H9 (cell line): ENCODE measurements at regions not wholly inside any gene's neighbourhood (a gene's known extent, or its start where the extent isn't known, plus 50 kb on each side); places are given as distances from the start of the nearest gene placed in this dataset.

Experiments used
- DNase-seq: peaks from one replicate; pipeline ENCODE4 v3.0.0-alpha.2; 2017
- H2AFZ ChIP-seq: one replicate; pipeline ENCODE4 v1.6.1; 2013; ENCODE audit warnings: mild to moderate bottlenecking, low read length, control low read depth, moderate library complexity
- H2AK5ac ChIP-seq: 2 replicates; pipeline ENCODE4 v1.6.1; 2013; ENCODE audit warnings: low read length, control low read depth, mixed read lengths; ENCODE audit not compliant: insufficient read length
- H2BK120ac ChIP-seq: one replicate; pipeline ENCODE4 v1.6.1; 2013; ENCODE audit warnings: low read depth, mild to moderate bottlenecking, low read length, control low read depth, inconsistent platforms; ENCODE audit not compliant: poor library complexity, severe bottlenecking
- H2BK12ac ChIP-seq: 2 replicates; pipeline ENCODE4 v1.6.1; 2013; ENCODE audit warnings: low read length, control low read depth, mixed read lengths, low read depth; ENCODE audit not compliant: insufficient read length
- H2BK15ac ChIP-seq: 2 replicates; pipeline ENCODE4 v1.6.1; 2013; ENCODE audit warnings: low read depth, low read length, control low read depth
- H2BK20ac ChIP-seq: one replicate; pipeline ENCODE4 v1.6.1; 2013; ENCODE audit warnings: low read depth, mild to moderate bottlenecking, low read length, control low read depth, inconsistent platforms; ENCODE audit not compliant: poor library complexity, severe bottlenecking
- H2BK5ac ChIP-seq: 2 replicates; pipeline ENCODE4 v1.6.1; 2013; ENCODE audit warnings: low read length, control low read depth, mixed read lengths; ENCODE audit not compliant: insufficient read length
- H3K14ac ChIP-seq: 2 replicates; pipeline ENCODE4 v1.6.1; 2013; ENCODE audit warnings: low read length, control low read depth; ENCODE audit not compliant: insufficient read depth
- H3K18ac ChIP-seq: 2 replicates; pipeline ENCODE4 v1.6.1; 2013; ENCODE audit warnings: low read depth, mild to moderate bottlenecking, mixed read lengths, low read length, control low read depth; ENCODE audit not compliant: insufficient read length
- H3K23ac ChIP-seq: 2 replicates; pipeline ENCODE4 v1.6.1; 2013; ENCODE audit warnings: low read length, control low read depth, mixed read lengths, low read depth; ENCODE audit not compliant: insufficient read length
- H3K23me2 ChIP-seq: 2 replicates; pipeline ENCODE4 v1.6.1; 2013; ENCODE audit warnings: low read depth, mild to moderate bottlenecking, mixed read lengths, low read length, control low read depth; ENCODE audit not compliant: insufficient read length, poor library complexity, severe bottlenecking
- H3K27ac ChIP-seq: 2 replicates; pipeline ENCODE4 v1.5.1; 2013; ENCODE audit warnings: low read length, control low read depth, mixed read lengths, low read depth; ENCODE audit not compliant: insufficient read length
- H3K27me3 ChIP-seq: 2 replicates; pipeline ENCODE4 v1.6.1; 2013; ENCODE audit warnings: low read length, control low read depth, inconsistent platforms; ENCODE audit not compliant: insufficient read depth
- H3K4ac ChIP-seq: 2 replicates; pipeline ENCODE4 v1.6.1; 2013; ENCODE audit warnings: low read depth, mild to moderate bottlenecking, control low read depth, inconsistent platforms, low read length, moderate library complexity
- H3K4me1 ChIP-seq: 2 replicates; pipeline ENCODE4 v1.6.1; 2013; ENCODE audit warnings: low read length, control low read depth, inconsistent platforms; ENCODE audit not compliant: insufficient read depth
- H3K4me2 ChIP-seq: 2 replicates; pipeline ENCODE4 v1.6.1; 2013; ENCODE audit warnings: low read length, control low read depth, mixed read lengths; ENCODE audit not compliant: insufficient read length, insufficient read depth
- H3K56ac ChIP-seq: 2 replicates; pipeline ENCODE4 v1.6.1; 2013; ENCODE audit warnings: low read depth, mild to moderate bottlenecking, mixed read lengths, low read length, control low read depth; ENCODE audit not compliant: insufficient read length
- H3K79me1 ChIP-seq: 2 replicates; pipeline ENCODE4 v1.6.1; 2013; ENCODE audit warnings: low read depth, mild to moderate bottlenecking, moderate library complexity, low read length, control low read depth, inconsistent platforms; ENCODE audit not compliant: insufficient read depth, poor library complexity, severe bottlenecking
- H3K79me2 ChIP-seq: 2 replicates; pipeline ENCODE4 v1.6.1; 2013; ENCODE audit warnings: low read length, control low read depth, inconsistent platforms; ENCODE audit not compliant: insufficient read depth
- H3K9ac ChIP-seq: 2 replicates; pipeline ENCODE4 v1.6.1; 2013; ENCODE audit warnings: low read length, control low read depth, mixed read lengths; ENCODE audit not compliant: insufficient read length; ENCODE audit errors: extremely low read depth
- H3K9me3 ChIP-seq: one replicate; pipeline ENCODE4 v1.6.1; 2013; ENCODE audit warnings: low read depth, low read length, inconsistent platforms; ENCODE audit not compliant: control insufficient read depth
- H3T11ph ChIP-seq: one replicate; pipeline ENCODE4 v1.6.1; 2013; ENCODE audit warnings: mild to moderate bottlenecking, low read length, control low read depth, inconsistent platforms
- H4K20me1 ChIP-seq: one replicate; pipeline ENCODE4 v1.6.1; 2013; ENCODE audit not compliant: control insufficient read depth, insufficient read length, insufficient read depth
- H4K5ac ChIP-seq: 2 replicates; pipeline ENCODE4 v1.6.1; 2013; ENCODE audit warnings: low read depth, mild to moderate bottlenecking, mixed read lengths, low read length, control low read depth; ENCODE audit not compliant: insufficient read length
- H4K8ac ChIP-seq: replicated peaks from 2 replicates; pipeline ENCODE4 v1.6.1; 2013; ENCODE audit warnings: low read length, control low read depth, mixed read lengths, low read depth; ENCODE audit not compliant: insufficient read length
- H4K91ac ChIP-seq: 2 replicates; pipeline ENCODE4 v1.6.1; 2013; ENCODE audit warnings: low read depth, mild to moderate bottlenecking, moderate library complexity, mixed read lengths, low read length, control low read depth; ENCODE audit not compliant: insufficient read length
- H3K27ac Mint-ChIP-seq, 3 experiments: 2 replicates in 2 of 3; 3 replicates in 1 of 3; pipeline ENCODE4 v1.8.0; 2020 to 2021; ENCODE audit warnings: mixed read lengths in 3 of 3, mild to moderate bottlenecking in 1 of 3, moderate library complexity in 1 of 3
- H3K27me3 Mint-ChIP-seq: 2 replicates; pipeline ENCODE4 v1.8.0; 2021; ENCODE audit warnings: low read depth, mild to moderate bottlenecking, moderate library complexity, mixed read lengths
- H3K36me3 Mint-ChIP-seq, 3 experiments: 2 replicates in 2 of 3; 3 replicates in 1 of 3; pipeline ENCODE4 v1.8.0; 2020 to 2021; ENCODE audit warnings: low read depth in 3 of 3, mixed read lengths in 3 of 3; ENCODE audit not compliant: insufficient read depth in 1 of 3
- H3K4me1 Mint-ChIP-seq, 2 experiments: 2 replicates each; pipeline ENCODE4 v1.8.0; 2020; ENCODE audit warnings: mixed read lengths in 2 of 2
- H3K4me3 Mint-ChIP-seq, 2 experiments: 2 replicates in 1 of 2; 3 replicates in 1 of 2; pipeline ENCODE4 v1.8.0; 2020 to 2021; ENCODE audit warnings: mild to moderate bottlenecking in 2 of 2, mixed read lengths in 2 of 2, moderate library complexity in 1 of 2
- H3K9me3 Mint-ChIP-seq, 2 experiments: 2 replicates in 1 of 2; 3 replicates in 1 of 2; pipeline ENCODE4 v1.8.0; 2020; ENCODE audit warnings: mild to moderate bottlenecking in 2 of 2, mixed read lengths in 2 of 2, moderate library complexity in 1 of 2
- WGBS: extraction: QIAGEN DNeasy Blood & Tissue Kit; methylation state at CpG from one replicate; pipeline ENCODE4 v1.1.7; 2013; ENCODE audit warnings: missing lambda C conversion rate, low lambda C conversion rate, mixed read lengths; ENCODE audit not compliant: insufficient read length; ENCODE audit errors: extremely low coverage; 5-methylcytosine and 5-hydroxymethylcytosine counted together
- TF ChIP-seq, protein P1 (sequence below): fragments of 200-600 bp; sonication (generic); conservative IDR thresholded peaks from 3 replicates; pipeline ENCODE4 v1.8.0; 2021; ENCODE audit warnings: antibody characterized with exemption, mild to moderate bottlenecking

DNA sequence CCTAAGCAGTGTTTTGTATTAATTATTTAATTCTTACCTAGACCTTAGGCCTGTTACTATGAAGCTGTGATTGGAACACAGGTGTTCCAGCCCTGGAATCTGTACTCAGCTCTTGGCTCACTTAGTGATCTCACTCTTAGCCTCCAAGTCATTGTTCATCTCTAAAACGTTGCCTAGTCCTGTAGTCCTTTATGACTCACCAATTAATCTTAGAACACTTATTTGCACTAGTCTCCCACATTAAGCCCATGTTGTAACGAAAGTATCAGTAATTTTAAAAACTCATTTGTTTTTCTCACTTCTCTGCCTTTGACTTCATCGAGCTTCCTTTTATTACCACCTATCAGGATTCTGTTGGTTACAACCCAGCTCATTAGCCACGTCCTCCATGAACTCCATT is 1224.7 kb upstream of the TENM3 start:
- Histone ChIP-seq H3K14ac (no peak overlapping the region), H2BK15ac (no peak overlapping the region), H3K18ac (no peak overlapping the region), H3K4me2 (no peak overlapping the region), H2BK5ac (no peak overlapping the region), H3K79me1 (no peaks in the 10 kb centered on the region), H4K5ac (no peak overlapping the region), H2AK5ac (no peak overlapping the region), H4K91ac (no peak overlapping the region), H3K9ac (no peak overlapping the region), H2AFZ (no peak overlapping the region), H2BK12ac (no peak overlapping the region), H2BK20ac (no peak overlapping the region), H2BK120ac (no peak overlapping the region), H3K4ac (no peak overlapping the region), H3K56ac (no peak overlapping the region), H3K79me2 (no peaks in the 10 kb centered on the region), H3K9me3 (no peaks in the 10 kb centered on the region), H4K20me1 (no peaks in the 10 kb centered on the region), H3K23me2 (no peaks in the 10 kb centered on the region), H4K8ac (no peak overlapping the region), H3K4me1 (no peaks in the 10 kb centered on the region; the same call in 1 of the 2 replicates), H3K27me3 (no peaks in the 10 kb centered on the region), H3K23ac (no peak overlapping the region), H3T11ph (no peak overlapping the region), H3K27ac (no peak overlapping the region)
- Mint-ChIP-seq H3K9me3 (peaks cover 0 to 6% of the 10 kb centered on the region in 2 experiments; a peak in 3 of 5 replicates), H3K4me1 (peaks cover 16 to 21% of the 10 kb centered on the region in 2 experiments), H3K27me3 (no peaks in the 10 kb centered on the region), H3K36me3 (peaks cover 0 to 15% (median 5%) of the 10 kb centered on the region in 3 experiments; a peak in 5 of 7 replicates), H3K27ac (no peak overlapping the region), H3K4me3 (no peak overlapping the region)
- no peak for DNase-seq
- TF ChIP-seq, protein P1, sequence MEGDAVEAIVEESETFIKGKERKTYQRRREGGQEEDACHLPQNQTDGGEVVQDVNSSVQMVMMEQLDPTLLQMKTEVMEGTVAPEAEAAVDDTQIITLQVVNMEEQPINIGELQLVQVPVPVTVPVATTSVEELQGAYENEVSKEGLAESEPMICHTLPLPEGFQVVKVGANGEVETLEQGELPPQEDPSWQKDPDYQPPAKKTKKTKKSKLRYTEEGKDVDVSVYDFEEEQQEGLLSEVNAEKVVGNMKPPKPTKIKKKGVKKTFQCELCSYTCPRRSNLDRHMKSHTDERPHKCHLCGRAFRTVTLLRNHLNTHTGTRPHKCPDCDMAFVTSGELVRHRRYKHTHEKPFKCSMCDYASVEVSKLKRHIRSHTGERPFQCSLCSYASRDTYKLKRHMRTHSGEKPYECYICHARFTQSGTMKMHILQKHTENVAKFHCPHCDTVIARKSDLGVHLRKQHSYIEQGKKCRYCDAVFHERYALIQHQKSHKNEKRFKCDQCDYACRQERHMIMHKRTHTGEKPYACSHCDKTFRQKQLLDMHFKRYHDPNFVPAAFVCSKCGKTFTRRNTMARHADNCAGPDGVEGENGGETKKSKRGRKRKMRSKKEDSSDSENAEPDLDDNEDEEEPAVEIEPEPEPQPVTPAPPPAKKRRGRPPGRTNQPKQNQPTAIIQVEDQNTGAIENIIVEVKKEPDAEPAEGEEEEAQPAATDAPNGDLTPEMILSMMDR = no peak
- no CpG with 5 or more reads among the region's 4 CpGs for WGBS
